Neural progenitor cell (in vitro differentiated cells): ENCODE measurements at regions not wholly inside any gene's neighbourhood (a gene's known extent, or its start where the extent isn't known, plus 50 kb on each side); places are given as distances from the start of the nearest gene placed in this dataset.

Source experiments
- CTCF ChIP-seq: fragments of 200-600 bp; sonication (generic); IDR thresholded peaks from 2 replicates; pipeline ENCODE4 v1.5.1; 2017; ENCODE audit warnings: antibody characterized with exemption, mild to moderate bottlenecking
- EZH2 ChIP-seq: fragments of 200-600 bp; sonication (generic); IDR thresholded peaks from 2 replicates; pipeline ENCODE4 v1.6.1; 2017; ENCODE audit warnings: antibody characterized with exemption, mild to moderate bottlenecking, moderate library complexity

- no peak for TF ChIP-seq CTCF
- TF ChIP-seq EZH2: no peak
Observed at GRCh38 chr2:75870133-75870532, 159.4 kb upstream of the GCFC2 start.
